BJ (cell line): ENCODE measurements at regions not wholly inside any gene's neighbourhood (a gene's known extent, or its start where the extent isn't known, plus 50 kb on each side); places are given as distances from the start of the nearest gene placed in this dataset.
"Not testable (repeated sequence)": the region's sequence is repeated elsewhere in the genome, so short reads cannot be mapped to it uniquely, and the experiment has no call there.

Experiments used
- CTCF ChIA-PET: fragments of 350-600 bp; formaldehyde crosslinking; extraction: SDS; loops from one replicate; lab custom pipeline; 2021; ENCODE audit warnings: antibody characterized with exemption, inconsistent platforms; lab: Yijun Ruan, JAX
- POLR2A ChIA-PET: fragments of 300-600 bp; sonication (Branson Sonifier 250); formaldehyde crosslinking; extraction: SDS; loops from one replicate; lab custom pipeline; 2021; ENCODE audit warnings: antibody characterized with exemption; lab: Charles Lee
- DNase-seq: peaks from one replicate; pipeline ENCODE4 v3.0.0-alpha.2; 2011; ENCODE audit warnings: low read depth
- H3K27me3 ChIP-seq: 2 replicates; pipeline ENCODE4 v1.6.0; 2011; ENCODE audit warnings: low read length; ENCODE audit not compliant: control insufficient read depth, insufficient read depth
- H3K36me3 ChIP-seq: 2 replicates; pipeline ENCODE4 v1.5.1; 2011; ENCODE audit warnings: low read length; ENCODE audit not compliant: control insufficient read depth, insufficient read depth
- H3K4me3 ChIP-seq: 2 replicates; pipeline ENCODE4 v1.5.1; 2011; ENCODE audit warnings: low read depth, mild to moderate bottlenecking, control low read depth, low read length
- CTCF ChIP-seq: IDR thresholded peaks from 2 replicates; pipeline ENCODE4 v1.5.1; 2011; ENCODE audit warnings: low read depth, mild to moderate bottlenecking, control low read depth, inconsistent platforms, low read length, moderate library complexity; ENCODE audit not compliant: insufficient read depth

DNA sequence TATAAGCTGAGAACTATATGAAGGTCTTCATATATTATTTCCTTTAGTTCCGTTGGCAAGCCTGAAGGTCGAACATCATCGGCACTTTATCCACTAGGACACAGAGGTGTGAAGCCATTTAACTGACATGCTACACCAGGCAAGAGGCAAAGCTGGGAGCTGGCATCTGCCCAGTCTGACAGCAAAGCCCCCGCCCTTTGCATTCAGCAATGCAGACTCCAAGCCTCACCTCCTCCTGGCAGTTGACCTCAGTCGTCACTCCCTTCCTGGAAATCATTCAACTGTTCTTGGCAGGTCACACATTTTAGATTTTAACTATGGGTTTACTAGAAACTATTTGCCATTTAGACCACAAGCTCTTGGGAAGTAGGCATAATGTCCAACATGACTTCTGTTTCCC, 135.8 kb upstream of the FRG1 start:
- CTCF ChIA-PET: no interaction called here
- DNase-seq: no peak

GRCh38 chr4:189806506-189806905, 134.2 kb upstream of the FRG1 start:
- no peak for TF ChIP-seq CTCF
- ChIA-PET CTCF (interaction anchor here (1.2 kb wide), 1 partner anchor 13 kb away, joined by 3 read pairs; no protein-coding TSS in a partner anchor), POLR2A (no interaction called here)
- H3K27me3 ChIP-seq: no peaks in the 10 kb centered on the region
- H3K4me3 ChIP-seq: no peak overlapping the region
- DNase-seq: no peak
- H3K36me3 ChIP-seq: no peaks in the 10 kb centered on the region

More for the DNA sequence above, 135.8 kb upstream of the FRG1 start:
- TF ChIP-seq CTCF: no peak
- no peak overlapping the region for H3K4me3 ChIP-seq
- POLR2A ChIA-PET: no interaction called here
- no peaks in the 10 kb centered on the region for H3K36me3 ChIP-seq
- no peaks in the 10 kb centered on the region for H3K27me3 ChIP-seq

DNA sequence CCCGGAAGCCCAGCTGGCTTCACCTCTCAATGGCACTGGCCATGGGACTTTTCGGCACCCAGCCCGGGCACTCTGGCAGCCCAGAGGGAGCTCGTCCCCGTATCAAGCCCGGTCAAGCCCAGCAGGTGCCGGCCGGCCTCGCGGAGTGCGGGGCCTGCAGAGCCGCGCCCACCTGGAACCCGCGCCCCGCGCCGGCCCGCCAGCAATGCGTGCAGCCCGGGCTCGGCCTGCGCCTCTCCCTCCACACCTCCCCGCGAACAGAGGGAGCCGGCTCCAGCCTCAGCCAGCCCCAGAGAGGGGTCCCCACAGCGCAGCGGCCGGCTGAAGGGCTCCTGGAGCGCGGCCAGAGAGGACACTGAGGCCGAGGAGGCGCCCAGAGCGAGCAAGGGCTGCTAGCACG, 133.6 kb upstream of the FRG1 start:
- Histone ChIP-seq H3K36me3 (no peaks in the 10 kb centered on the region), H3K4me3 (no peak overlapping the region), H3K27me3 (no peaks in the 10 kb centered on the region)
- ChIA-PET CTCF (interaction anchor here (1.2 kb wide), 1 partner anchor 14 kb away, joined by 3 read pairs; no protein-coding TSS in a partner anchor), POLR2A (no interaction called here)
- no peak for TF ChIP-seq CTCF
- DNase-seq: no peak

DNA sequence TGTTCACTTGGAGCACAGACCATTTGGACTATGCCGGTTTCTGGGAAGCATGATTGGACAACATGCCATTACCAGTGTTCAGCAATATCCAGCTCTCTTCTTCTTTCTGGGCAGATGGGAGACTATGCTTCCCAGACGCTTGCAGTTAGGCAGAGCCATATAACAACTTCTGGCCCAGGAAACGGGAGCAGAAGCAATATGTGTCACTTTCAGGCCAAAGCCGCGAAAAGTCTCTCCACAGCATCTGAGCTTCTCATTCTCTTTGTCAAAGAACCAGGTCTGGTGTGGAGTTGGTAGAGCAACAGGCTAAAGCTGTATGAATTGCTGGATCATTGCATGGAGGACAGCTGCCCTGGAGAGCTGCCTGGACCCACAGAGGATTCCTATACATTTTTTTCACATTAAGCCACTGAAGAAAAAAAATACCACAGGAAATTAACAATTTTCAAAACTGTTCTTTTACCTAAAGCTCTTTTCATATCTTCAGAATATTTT, 131.4 kb upstream of the FRG1 start:
- Histone ChIP-seq H3K4me3 (no peak overlapping the region), H3K36me3 (no peaks in the 10 kb centered on the region), H3K27me3 (no peaks in the 10 kb centered on the region)
- CTCF ChIA-PET: no interaction called here
- DNase-seq: no peak
- no peak for TF ChIP-seq CTCF
- POLR2A ChIA-PET: no interaction called here

- DNase-seq: no peak
- Histone ChIP-seq H3K27me3 (no peaks in the 10 kb centered on the region), H3K4me3 (no peak overlapping the region), H3K36me3 (no peaks in the 10 kb centered on the region)
- no peak for TF ChIP-seq CTCF
- CTCF ChIA-PET: no interaction called here
- POLR2A ChIA-PET: no interaction called here
Measured at GRCh38 chr4:189809839-189810238, 130.8 kb upstream of the FRG1 start.

DNA sequence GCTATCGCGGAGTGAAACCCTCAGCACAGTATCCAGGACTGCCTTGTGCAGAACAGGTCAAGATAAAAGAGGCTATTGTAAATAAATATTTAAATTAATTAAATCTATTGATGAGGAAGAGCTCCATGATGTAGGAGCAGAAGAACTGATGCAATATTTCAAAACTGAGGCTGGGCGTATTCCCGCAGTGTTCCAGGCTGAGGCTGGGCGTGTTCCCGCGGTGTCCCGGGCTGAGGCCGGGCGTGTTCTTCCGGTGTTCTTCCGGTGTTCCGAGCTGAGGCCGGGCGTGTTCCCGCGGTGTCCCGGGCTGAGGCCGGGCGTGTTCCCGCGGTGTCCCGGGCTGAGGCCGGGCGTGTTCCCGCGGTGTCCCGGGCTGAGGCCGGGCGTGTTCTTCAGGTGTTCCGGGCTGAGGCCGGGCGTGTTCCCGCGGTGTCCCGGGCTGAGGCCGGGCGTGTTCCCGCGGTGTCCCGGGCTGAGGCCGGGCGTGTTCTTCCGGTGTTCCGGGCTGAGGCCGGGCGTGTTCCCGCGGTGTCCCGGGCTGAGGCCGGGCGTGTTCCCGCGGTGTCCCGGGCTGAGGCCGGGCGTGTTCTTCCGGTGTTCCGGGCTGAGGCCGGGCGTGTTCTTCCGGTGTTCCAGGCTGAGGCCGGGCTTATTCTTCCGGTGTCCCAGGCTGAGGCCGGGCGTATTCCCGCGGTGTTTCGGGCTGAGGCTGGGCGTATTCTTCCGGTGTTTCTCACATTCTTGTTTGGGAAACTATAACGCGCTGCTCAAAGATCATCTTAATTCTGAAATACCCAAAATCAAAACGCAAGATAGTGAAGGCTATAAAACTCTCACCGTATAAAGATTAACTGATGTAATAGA, 130.1 kb upstream of the FRG1 start:
- H3K36me3 ChIP-seq, POLR2A ChIA-PET, CTCF ChIA-PET, H3K4me3 ChIP-seq, DNase-seq, H3K27me3 ChIP-seq: not testable (repeated sequence)
